Thyroid gland (tissue), 4 donors: ENCODE measurements at regions not wholly inside any gene's neighbourhood (a gene's known extent, or its start where the extent isn't known, plus 50 kb on each side); places are given as distances from the start of the nearest gene placed in this dataset.

Source experiments
- CTCF ChIP-seq, 6 experiments: fragments of 200-600 bp in 3 of 6; fragments of 450-650 bp in 3 of 6; sonication (generic) in 3 of 6; IDR thresholded peaks; one replicate each; pipeline ENCODE4 v1.5.1; 2016 to 2019; ENCODE audit warnings: antibody characterized with exemption in 6 of 6, mild to moderate bottlenecking in 2 of 6, inconsistent platforms in 1 of 6, moderate library complexity in 1 of 6
- POLR2A ChIP-seq, 2 donors: fragments of 450-650 bp; IDR thresholded peaks; one replicate each; pipeline ENCODE4 v1.6.1; 2017; ENCODE audit warnings: antibody characterized with exemption in 2 of 2, mild to moderate bottlenecking in 2 of 2, moderate library complexity in 1 of 2

- TF ChIP-seq CTCF (IDR thresholded peaks at IDR 0.05) = no peak
- TF ChIP-seq POLR2A (IDR thresholded peaks at IDR 0.05) = no peak
Observed at GRCh38 chr6:71209206-71209605, 79.4 kb upstream of the OGFRL1 start.
